Hindlimb muscle (tissue), 1 donor: ENCODE measurements at regions not wholly inside any gene's neighbourhood (a gene's known extent, or its start where the extent isn't known, plus 50 kb on each side); places are given as distances from the start of the nearest gene placed in this dataset.

Experiments used
- DNase-seq: peaks from one replicate; pipeline ENCODE4 v3.0.0-alpha.2; 2013

DNA sequence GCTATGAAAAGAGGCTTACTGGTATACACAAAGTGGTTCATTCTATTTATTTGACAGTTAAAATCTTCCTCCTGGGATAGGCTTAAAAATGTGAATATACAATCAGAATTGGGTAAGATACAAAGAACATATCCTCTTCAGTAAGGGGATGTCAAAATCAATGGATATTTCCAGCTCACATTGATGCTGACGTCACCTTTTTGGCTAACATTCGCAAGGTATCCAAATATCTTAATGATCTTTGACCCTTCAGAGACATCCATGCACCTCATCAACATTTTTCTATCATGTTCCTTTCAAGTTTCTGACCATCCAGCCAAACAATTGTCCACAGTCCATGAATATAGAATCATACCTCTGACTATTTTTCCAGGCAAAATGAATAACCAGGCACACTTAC is 697.3 kb downstream of the NR2F2 start:
- DNase-seq, result no peak

- DNase-seq, result no peak
These were observed 699.8 kb downstream of the NR2F2 start for GRCh38 chr15:97030251-97030650.

DNA sequence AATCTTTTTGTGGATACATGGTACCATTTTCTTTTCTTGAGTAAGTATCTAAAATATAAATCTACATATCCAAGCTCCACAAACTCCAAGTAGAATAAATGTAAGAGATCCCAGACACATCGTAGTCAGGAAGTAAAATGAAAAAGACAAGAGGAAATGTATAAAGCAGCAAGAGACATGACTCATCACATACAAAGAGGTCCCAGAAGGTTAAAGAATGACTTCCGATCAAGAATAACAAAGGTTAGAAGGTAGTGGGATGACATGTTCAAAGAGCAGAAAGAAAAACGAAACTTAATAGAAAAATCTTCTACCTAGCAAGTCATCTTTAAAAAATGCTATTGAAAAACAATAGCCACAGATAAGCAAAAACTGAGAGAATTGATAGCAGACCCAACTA is 705.8 kb downstream of the NR2F2 start:
- no peak for DNase-seq

- DNase-seq, result no peak
These were observed 706.6 kb downstream of the NR2F2 start for GRCh38 chr15:97037080-97037479.

- no peak for DNase-seq
These were observed 715.3 kb downstream of the NR2F2 start for GRCh38 chr15:97045666-97046421.

DNA sequence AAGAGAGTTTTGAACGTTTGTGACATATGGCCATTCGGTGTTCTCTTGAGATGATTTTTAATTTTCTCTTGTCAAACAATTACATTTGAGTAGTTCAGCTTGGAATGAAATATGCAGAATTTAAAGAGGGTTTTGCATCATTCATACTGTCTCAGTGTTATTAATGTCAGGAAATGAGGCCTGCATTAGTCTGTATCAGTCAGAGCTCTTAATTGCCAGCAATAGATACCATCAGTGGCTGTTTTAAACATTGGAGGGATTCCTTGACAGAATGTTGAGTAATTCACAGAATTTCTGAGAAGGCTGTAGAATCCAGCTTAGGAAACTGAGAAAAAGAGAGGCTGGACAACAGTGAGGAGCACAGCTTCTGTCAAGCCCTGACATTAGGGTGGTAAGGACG is 722.0 kb downstream of the NR2F2 start:
- DNase-seq, result no peak

DNA sequence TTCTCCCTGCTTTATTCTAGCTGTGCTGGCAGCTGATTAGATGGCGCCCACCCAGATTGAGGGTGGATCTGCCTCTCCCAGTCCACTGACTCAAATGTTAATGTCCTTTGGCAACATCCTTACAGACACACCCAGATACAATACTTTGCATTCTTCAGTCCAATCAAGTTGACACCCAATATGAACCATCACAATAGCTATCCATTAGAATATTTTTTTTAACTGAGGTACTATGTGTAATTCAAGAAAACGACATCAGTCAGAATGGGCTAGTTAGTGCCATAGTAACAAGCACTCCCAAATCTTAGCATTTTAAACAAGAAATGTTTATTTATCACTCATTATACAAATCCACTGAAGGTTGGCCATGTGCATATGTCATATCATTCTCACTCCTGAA is 723.1 kb downstream of the NR2F2 start:
- DNase-seq, result no peak

GRCh38 chr15:97057503-97057902 is 727.0 kb downstream of the NR2F2 start:
- no peak for DNase-seq

DNA sequence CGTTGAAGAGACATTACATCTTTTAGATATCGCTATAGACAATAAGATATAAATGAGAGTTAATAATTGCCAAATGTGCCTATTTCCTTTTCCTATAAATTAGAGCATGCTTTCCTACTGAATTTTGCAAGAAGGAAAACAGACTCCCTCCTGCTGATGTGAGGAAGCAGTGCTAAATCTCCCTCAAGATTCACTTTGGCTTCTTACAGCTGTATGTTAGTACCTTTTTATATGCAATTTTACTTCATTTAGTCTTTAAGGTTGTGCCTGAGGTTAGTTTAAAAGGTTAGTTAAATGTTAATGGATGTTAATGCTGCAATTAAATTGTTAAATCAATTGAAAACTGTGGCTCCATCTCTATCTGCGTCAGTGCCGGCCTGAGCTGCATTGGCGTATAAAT is 728.8 kb downstream of the NR2F2 start:
- DNase-seq, result no peak

DNA sequence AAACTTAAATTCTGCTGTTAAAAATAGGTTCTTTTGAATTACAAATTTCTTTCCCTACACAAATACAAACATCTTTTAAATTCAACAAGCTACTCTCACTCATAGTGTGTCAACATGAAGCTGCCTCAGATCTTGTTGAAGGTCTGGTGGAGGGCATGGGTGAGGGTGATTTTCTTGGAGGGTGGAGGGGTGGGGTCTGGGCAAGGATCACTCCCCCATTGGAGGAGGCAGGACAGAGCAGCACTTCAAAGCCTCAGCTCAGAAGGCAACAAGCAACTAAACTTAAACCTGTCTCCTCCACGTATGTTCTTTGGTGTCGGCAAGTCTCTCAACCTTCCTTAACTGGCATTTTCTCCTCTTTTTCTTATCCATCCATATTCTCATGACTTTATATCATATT is 730.9 kb downstream of the NR2F2 start:
- DNase-seq, result no peak

DNA sequence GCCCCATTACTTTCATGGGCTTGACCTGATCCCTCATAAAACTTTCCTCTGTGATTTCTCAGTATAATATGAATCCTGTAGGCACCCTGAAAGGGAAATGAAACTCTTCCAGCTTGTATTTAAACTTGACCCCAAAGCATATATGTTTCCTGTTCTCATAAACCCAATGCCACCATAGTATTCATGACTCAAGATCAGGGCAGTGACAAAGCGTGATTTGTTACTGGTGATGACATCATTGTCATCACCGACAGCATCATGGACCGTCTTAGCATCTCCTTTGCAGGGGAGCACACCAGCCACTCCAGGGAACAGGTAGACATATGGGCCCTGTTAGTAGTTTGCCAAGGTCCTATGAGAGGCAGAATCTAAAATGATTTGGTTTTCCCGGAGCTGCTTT is 741.2 kb downstream of the NR2F2 start:
- DNase-seq, result no peak

DNA sequence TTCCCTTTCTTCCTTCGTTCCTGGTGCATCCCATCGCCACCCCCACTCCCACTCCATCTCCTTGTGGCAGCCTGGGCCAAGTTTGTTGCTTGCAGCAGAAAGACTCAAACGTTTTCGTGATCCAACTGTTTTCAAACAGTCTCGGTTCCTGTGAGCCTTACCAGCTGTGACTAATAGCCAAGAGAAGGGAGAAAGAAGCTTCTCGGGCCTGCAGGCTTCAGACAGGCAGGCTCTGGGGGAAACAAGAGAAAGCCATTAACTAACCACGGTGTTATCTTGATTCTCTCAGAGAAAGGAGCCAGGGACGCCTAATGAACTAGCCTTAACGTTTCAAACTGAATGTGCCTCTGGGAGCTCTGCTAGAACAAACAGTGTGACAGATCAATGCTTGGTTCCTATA is 742.0 kb downstream of the NR2F2 start:
- no peak for DNase-seq

DNA sequence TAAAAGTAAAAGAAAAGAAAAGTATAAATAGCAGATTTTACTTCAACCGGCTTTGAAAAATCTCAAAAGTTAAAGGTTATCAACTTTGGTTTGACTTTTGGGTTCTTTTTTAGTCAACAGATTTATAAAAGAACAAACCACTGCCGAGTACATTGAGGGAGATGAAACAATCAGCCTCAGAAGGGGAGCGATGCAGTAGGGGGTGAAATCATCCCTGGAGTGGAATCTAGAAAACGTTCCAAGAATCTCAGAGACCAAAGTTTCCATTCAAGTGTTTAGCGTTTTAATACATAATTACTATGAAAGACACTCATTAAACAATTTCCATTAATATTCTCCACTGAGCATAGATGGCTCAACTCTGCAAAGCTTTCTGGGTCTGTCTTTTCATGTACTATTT is 745.5 kb downstream of the NR2F2 start:
- DNase-seq, result no peak

- DNase-seq, result no peak
These were observed 747.5 kb downstream of the NR2F2 start for GRCh38 chr15:97077975-97078374.

DNA sequence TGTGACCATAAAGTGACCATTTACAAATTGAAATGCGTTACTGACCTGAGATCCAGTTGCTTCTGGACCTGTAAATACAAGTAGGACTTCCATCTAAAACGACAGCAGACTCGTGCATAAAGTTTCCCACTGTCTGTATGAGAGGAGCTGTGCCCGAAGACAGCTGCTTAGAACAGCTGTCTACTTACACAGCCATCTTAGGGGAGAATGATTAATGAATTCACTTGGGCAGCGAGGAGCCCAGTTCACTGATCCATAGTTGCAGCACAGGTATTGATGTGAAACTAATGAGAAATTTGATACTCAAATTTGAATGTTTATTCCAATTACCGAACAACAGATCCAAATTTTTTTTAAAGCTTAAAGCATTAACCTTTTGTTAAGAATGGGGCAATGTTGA is 748.1 kb downstream of the NR2F2 start:
- DNase-seq, result peak; percentile 6

GRCh38 chr15:97081666-97082226 is 751.2 kb downstream of the NR2F2 start:
- DNase-seq, result no peak

DNA sequence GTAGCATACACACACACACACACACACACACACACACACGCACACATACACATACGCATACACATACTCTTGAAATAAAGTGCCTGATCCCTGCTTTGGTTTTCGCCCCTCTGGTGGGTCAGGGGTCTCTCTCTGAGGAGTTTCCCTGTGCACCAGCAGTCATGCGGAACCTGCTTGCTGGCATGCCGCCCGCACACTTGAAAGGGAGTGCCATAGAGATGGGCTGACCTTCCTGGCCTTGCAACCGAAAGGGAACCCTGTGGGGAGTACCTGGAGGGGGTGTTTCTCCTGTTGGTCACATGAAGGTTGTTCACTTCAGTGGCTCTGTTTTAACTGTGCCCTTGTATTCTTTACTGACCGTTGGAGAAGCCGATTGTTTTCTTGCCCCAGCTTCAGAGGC is 752.3 kb downstream of the NR2F2 start:
- no peak for DNase-seq

DNA sequence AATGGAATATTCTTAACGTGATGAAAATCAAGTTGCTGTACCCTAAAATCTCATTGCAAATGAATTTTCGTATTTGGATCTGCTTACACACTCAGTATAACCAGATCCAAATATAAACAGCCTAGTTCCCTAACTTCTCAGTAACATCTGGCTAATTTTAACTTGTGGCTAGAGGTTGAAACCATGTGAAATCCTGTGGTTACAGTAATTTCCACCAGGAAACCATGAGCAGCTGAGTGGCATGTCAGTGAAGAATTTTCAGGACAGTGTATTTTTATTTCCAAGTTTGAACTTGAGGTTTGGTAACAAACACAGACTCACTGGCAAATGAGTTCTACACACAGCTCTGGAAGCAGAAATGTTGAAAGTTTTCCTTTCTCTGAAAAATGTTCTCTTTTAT is 754.1 kb downstream of the NR2F2 start:
- no peak for DNase-seq

- no peak for DNase-seq
These were observed 755.2 kb downstream of the NR2F2 start for GRCh38 chr15:97085731-97086130.

DNA sequence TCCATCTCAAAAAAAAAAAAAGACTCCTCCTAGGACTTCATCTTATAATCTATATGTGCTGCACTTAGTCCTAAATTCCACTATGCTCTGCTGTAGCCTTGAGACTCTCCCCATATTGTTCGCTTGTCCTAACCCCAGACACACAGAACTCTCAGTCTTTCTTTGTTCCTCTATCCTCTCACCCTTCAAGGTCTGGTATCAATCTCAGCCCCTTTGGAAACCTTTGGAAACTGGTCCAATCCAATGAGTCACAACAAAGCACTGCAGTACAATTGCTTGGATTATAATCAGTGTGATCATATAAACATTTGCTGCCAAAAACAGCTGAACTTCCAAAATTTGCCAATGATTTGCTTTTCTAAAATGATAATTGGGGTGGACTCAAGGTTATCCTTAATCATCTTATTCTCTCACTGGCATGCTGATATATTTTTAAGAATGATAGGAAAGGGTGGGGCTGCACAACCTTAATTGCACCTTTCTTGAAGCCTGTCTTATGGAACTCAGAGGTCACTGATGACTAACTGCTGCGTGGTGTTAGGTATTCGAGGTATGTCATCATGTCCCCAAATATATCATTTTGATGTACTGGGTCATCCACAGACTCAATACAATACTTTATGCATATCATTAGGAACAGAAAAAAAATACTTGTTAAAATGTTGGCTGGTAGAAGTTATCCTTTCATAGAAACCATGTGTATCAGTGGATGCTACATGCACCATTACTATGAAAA is 756.7 kb downstream of the NR2F2 start:
- no peak for DNase-seq

GRCh38 chr15:97091093-97091492 is 760.6 kb downstream of the NR2F2 start:
- no peak for DNase-seq

DNA sequence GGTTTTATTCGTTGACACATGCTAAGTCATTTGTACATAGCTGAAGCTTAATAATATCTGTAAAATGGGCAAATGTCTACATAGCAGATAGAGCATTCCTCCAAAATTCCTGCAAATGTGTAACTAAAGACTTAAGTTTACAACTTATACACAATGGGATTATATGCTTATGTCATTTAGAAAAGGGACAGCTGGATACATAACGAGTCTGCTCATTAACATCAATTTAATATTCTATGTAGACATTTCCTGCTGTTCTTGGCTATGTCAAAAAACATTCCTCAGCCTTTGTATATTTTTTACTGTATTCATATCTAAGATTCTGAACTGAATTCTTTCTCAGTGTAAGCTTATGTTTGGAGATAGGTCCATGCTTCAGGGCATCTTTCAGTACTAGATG is 762.2 kb downstream of the NR2F2 start:
- DNase-seq, result no peak

- no peak for DNase-seq
These were observed 765.9 kb downstream of the NR2F2 start for GRCh38 chr15:97096303-97096835.

DNA sequence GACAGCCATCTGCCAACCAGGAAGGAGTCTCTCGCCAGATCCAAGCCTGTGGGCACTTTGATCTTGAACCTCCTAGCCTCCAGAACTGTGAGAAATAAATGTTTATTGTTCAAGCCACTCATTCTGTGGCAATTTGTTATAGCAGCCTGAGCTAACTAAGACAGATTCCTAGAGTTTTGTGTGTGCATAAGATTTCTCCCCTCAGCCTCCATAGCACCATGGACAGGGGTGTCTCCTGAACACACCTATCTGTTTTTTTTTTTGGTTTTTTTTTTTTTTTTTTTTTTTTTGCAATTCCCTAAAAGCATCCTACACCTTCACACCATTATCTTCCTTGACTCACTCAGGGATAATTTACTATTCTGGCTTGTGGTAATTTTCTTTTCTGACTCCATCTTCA is 768.5 kb downstream of the NR2F2 start:
- DNase-seq, result no peak
